WTC11 (cell line): ENCODE measurements at regions not wholly inside any gene's neighbourhood (a gene's known extent, or its start where the extent isn't known, plus 50 kb on each side); places are given as distances from the start of the nearest gene placed in this dataset.

Experiments
- ATAC-seq: fragments of 200-7000 bp; cut with Tn5 transposase; 2 replicates; pipeline ENCODE4 v1.10.0; 2021; ENCODE audit warnings: mild to moderate bottlenecking, moderate library complexity
- CTCF ChIA-PET: fragments of 300-600 bp; sonication (Branson Sonifier 250); formaldehyde crosslinking; loops from one replicate; lab custom pipeline; 2021; ENCODE audit warnings: antibody characterized with exemption; lab: Charles Lee
- POLR2A ChIA-PET: fragments of 350-600 bp; sonication (Branson Sonifier 250); formaldehyde crosslinking; loops from one replicate; lab custom pipeline; 2021; ENCODE audit warnings: antibody characterized with exemption; lab: Charles Lee
- DNase-seq: peaks from one replicate; pipeline ENCODE4 v3.0.0; 2021; ENCODE audit warnings: low spot score
- H3K27ac Mint-ChIP-seq: 2 replicates; pipeline ENCODE4 v1.8.0; 2021; ENCODE audit warnings: mixed read lengths
- H3K27me3 Mint-ChIP-seq: 2 replicates; pipeline ENCODE4 v1.8.0; 2021; ENCODE audit warnings: low read depth, mild to moderate bottlenecking, moderate library complexity, mixed read lengths
- H3K36me3 Mint-ChIP-seq: 2 replicates; pipeline ENCODE4 v1.8.0; 2021; ENCODE audit warnings: mixed read lengths
- H3K4me1 Mint-ChIP-seq: 2 replicates; pipeline ENCODE4 v1.8.0; 2022; ENCODE audit warnings: mixed read lengths
- H3K4me3 Mint-ChIP-seq: 2 replicates; pipeline ENCODE4 v1.8.0; 2021; ENCODE audit warnings: mild to moderate bottlenecking, moderate library complexity, mixed read lengths
- H3K9me3 Mint-ChIP-seq: 2 replicates; pipeline ENCODE4 v1.8.0; 2021; ENCODE audit warnings: mixed read lengths
- AR ChIP-seq: fragments of 250-450 bp; sonication (Bioruptor Pico); IDR thresholded peaks from 2 replicates; pipeline ENCODE4 v1.9.0; 2021; ENCODE audit warnings: mild to moderate bottlenecking
- CREB1 ChIP-seq: sonication (generic); formaldehyde crosslinking; IDR thresholded peaks from 2 replicates; pipeline ENCODE4 v1.8.0; 2023; ENCODE audit warnings: mild to moderate bottlenecking, missing genetic modification reagents
- CREM ChIP-seq: sonication (generic); formaldehyde crosslinking; IDR thresholded peaks from 2 replicates; pipeline ENCODE4 v1.8.1; 2022; ENCODE audit warnings: mild to moderate bottlenecking, missing genetic modification reagents, moderate library complexity
- CTCF ChIP-seq: fragments of 200-600 bp; IDR thresholded peaks from 2 replicates; pipeline ENCODE4 v1.8.0; 2022; ENCODE audit warnings: antibody characterized with exemption
- E2F5 ChIP-seq: sonication (generic); formaldehyde crosslinking; IDR thresholded peaks from 2 replicates; pipeline ENCODE4 v1.8.1; 2022; ENCODE audit warnings: mild to moderate bottlenecking, moderate library complexity, missing genetic modification reagents
- GRHL2 ChIP-seq: fragments of 250-450 bp; sonication (Bioruptor Pico); IDR thresholded peaks from 2 replicates; pipeline ENCODE4 v1.8.0; 2022; ENCODE audit warnings: mild to moderate bottlenecking, moderate library complexity; ENCODE audit not compliant: insufficient replicate concordance, severe bottlenecking
- GTF2I ChIP-seq: fragments of 250-450 bp; sonication (Bioruptor Pico); conservative IDR thresholded peaks from 2 replicates; pipeline ENCODE4 v1.4.0; 2021; ENCODE audit warnings: mild to moderate bottlenecking
- IRF1 ChIP-seq: sonication (generic); formaldehyde crosslinking; IDR thresholded peaks from 2 replicates; pipeline ENCODE4 v1.8.0; 2023; ENCODE audit warnings: missing genetic modification reagents
- IRF2 ChIP-seq: sonication (generic); formaldehyde crosslinking; IDR thresholded peaks from 2 replicates; pipeline ENCODE4 v1.8.0; 2022; ENCODE audit warnings: low read depth, missing genetic modification reagents, borderline replicate concordance
- NFATC4 ChIP-seq: fragments of 250-450 bp; sonication (Bioruptor Pico); IDR thresholded peaks from 2 replicates; pipeline ENCODE4 v1.9.0; 2021; ENCODE audit warnings: mild to moderate bottlenecking
- NFYB ChIP-seq: sonication (generic); formaldehyde crosslinking; conservative IDR thresholded peaks from 2 replicates; pipeline ENCODE4 v1.8.0; 2022; ENCODE audit warnings: low read depth, missing genetic modification reagents
- NR1H2 ChIP-seq: sonication (generic); formaldehyde crosslinking; IDR thresholded peaks from 2 replicates; pipeline ENCODE4 v1.9.0; 2021; ENCODE audit warnings: mild to moderate bottlenecking, moderate library complexity, missing genetic modification reagents
- SOX15 ChIP-seq: fragments of 250-450 bp; sonication (Bioruptor Pico); IDR thresholded peaks from 2 replicates; pipeline ENCODE4 v1.9.0; 2021; ENCODE audit warnings: mild to moderate bottlenecking
- STAT6 ChIP-seq: sonication (generic); formaldehyde crosslinking; conservative IDR thresholded peaks from 2 replicates; pipeline ENCODE4 v1.8.1; 2023; ENCODE audit warnings: mild to moderate bottlenecking, low read depth, missing genetic modification reagents, moderate library complexity
- TEAD4 ChIP-seq: sonication (generic); formaldehyde crosslinking; IDR thresholded peaks from 2 replicates; pipeline ENCODE4 v1.8.0; 2022; ENCODE audit warnings: mild to moderate bottlenecking, missing genetic modification reagents
- ZNF671 ChIP-seq: fragments of 250-450 bp; sonication (Bioruptor Pico); IDR thresholded peaks from 2 replicates; pipeline ENCODE4 v1.8.0; 2021; ENCODE audit warnings: mild to moderate bottlenecking

- ATAC-seq: no peak
- no peak for DNase-seq
- CTCF ChIA-PET: no interaction called here
Observed at GRCh38 chr3:152615681-152616080, 219.2 kb upstream of the P2RY1 start.

GRCh38 chr3:152617609-152618008 is 217.3 kb upstream of the P2RY1 start:
- DNase-seq (no peak), ATAC-seq (no peak)
- Mint-ChIP-seq H3K4me3 (no peak overlapping the region), H3K27me3 (no peaks in the 10 kb centered on the region), H3K9me3 (peaks cover 14% of the 10 kb centered on the region), H3K4me1 (peaks cover 19% of the 10 kb centered on the region), H3K27ac (no peak overlapping the region), H3K36me3 (no peaks in the 10 kb centered on the region)
- ChIA-PET POLR2A (no interaction called here), CTCF (no interaction called here)
- TF ChIP-seq CTCF: no peak
- no peak for TF ChIP-seq SOX15 (CRISPR knock-in tag)
- TF ChIP-seq NFYB (CRISPR knock-in tag): no peak
- no peak for TF ChIP-seq AR (CRISPR knock-in tag)
- TF ChIP-seq GRHL2 (CRISPR knock-in tag): no peak
- TF ChIP-seq IRF1 (CRISPR knock-in tag): no peak
- no peak for TF ChIP-seq CREB1 (CRISPR knock-in tag)
- TF ChIP-seq NR1H2 (CRISPR knock-in tag): no peak
- TF ChIP-seq TEAD4 (CRISPR knock-in tag): no peak

More at GRCh38 chr3:152615681-152616080, 219.2 kb upstream of the P2RY1 start:
- POLR2A ChIA-PET: no interaction called here
- Mint-ChIP-seq H3K27me3 (no peaks in the 10 kb centered on the region), H3K9me3 (peaks cover 14% of the 10 kb centered on the region), H3K36me3 (no peaks in the 10 kb centered on the region), H3K27ac (no peak overlapping the region), H3K4me3 (no peak overlapping the region), H3K4me1 (peaks cover 17% of the 10 kb centered on the region)
- TF ChIP-seq NFATC4 (CRISPR knock-in tag) (no peak), CTCF (no peak), GRHL2 (CRISPR knock-in tag) (no peak), IRF1 (CRISPR knock-in tag) (no peak), ZNF671 (no peak), E2F5 (CRISPR knock-in tag) (no peak), IRF2 (CRISPR knock-in tag) (no peak), CREM (CRISPR knock-in tag) (no peak), STAT6 (no peak), GTF2I (CRISPR knock-in tag) (no peak)
